HEK293 (cell line): ENCODE measurements at regions not wholly inside any gene's neighbourhood (a gene's known extent, or its start where the extent isn't known, plus 50 kb on each side); places are given as distances from the start of the nearest gene placed in this dataset.

Source experiments
- GFI1B ChIP-seq: fragments of 450-650 bp; formaldehyde crosslinking; IDR thresholded peaks from 2 replicates; pipeline ENCODE4 v1.5.1; 2016; ENCODE audit warnings: missing biosample characterization, missing genetic modification characterization
- GLIS2 ChIP-seq: fragments of 450-650 bp; formaldehyde crosslinking; IDR thresholded peaks from 2 replicates; pipeline ENCODE4 v1.5.1; 2016; ENCODE audit warnings: missing biosample characterization, missing genetic modification characterization
- KLF1 ChIP-seq: fragments of 450-650 bp; formaldehyde crosslinking; IDR thresholded peaks from 2 replicates; pipeline ENCODE4 v1.5.1; 2016; ENCODE audit warnings: missing biosample characterization, missing genetic modification characterization
- KLF8 ChIP-seq: fragments of 450-650 bp; formaldehyde crosslinking; IDR thresholded peaks from 2 replicates; pipeline ENCODE4 v1.5.1; 2016; ENCODE audit warnings: missing biosample characterization, missing genetic modification characterization
- SP7 ChIP-seq: fragments of 450-650 bp; formaldehyde crosslinking; IDR thresholded peaks from 2 replicates; pipeline ENCODE4 v1.5.1; 2016; ENCODE audit warnings: missing biosample characterization, missing genetic modification characterization
- TRIM28 ChIP-seq: IDR thresholded peaks from 2 replicates; pipeline ENCODE4 v1.6.1; 2011; ENCODE audit warnings: low read length, control low read depth, borderline replicate concordance
- ZBTB8A ChIP-seq: fragments of 450-650 bp; formaldehyde crosslinking; IDR thresholded peaks from 2 replicates; pipeline ENCODE4 v1.5.1; 2016; ENCODE audit warnings: missing biosample characterization, missing genetic modification characterization
- ZFHX2 ChIP-seq: fragments of 450-650 bp; formaldehyde crosslinking; conservative IDR thresholded peaks from 2 replicates; pipeline ENCODE4 v1.5.1; 2016; ENCODE audit warnings: missing biosample characterization, missing genetic modification characterization
- ZNF202 ChIP-seq: fragments of 450-650 bp; formaldehyde crosslinking; IDR thresholded peaks from 2 replicates; pipeline ENCODE4 v1.5.1; 2016; ENCODE audit warnings: missing biosample characterization, missing genetic modification characterization, borderline replicate concordance
- ZNF221 ChIP-seq: fragments of 450-650 bp; formaldehyde crosslinking; IDR thresholded peaks from 2 replicates; pipeline ENCODE4 v1.5.1; 2017; ENCODE audit warnings: missing biosample characterization, missing genetic modification characterization, borderline replicate concordance
- ZNF341 ChIP-seq: fragments of 450-650 bp; formaldehyde crosslinking; IDR thresholded peaks from 2 replicates; pipeline ENCODE4; 2016; ENCODE audit warnings: low read depth, missing biosample characterization, missing genetic modification characterization
- ZNF433 ChIP-seq: fragments of 450-650 bp; formaldehyde crosslinking; IDR thresholded peaks from 2 replicates; pipeline ENCODE4 v1.5.1; 2016; ENCODE audit warnings: missing biosample characterization, missing genetic modification characterization, low read depth
- ZNF510 ChIP-seq: fragments of 450-650 bp; formaldehyde crosslinking; IDR thresholded peaks from 2 replicates; pipeline ENCODE4 v1.5.1; 2018; ENCODE audit warnings: mild to moderate bottlenecking, missing genetic modification characterization, missing biosample characterization; ENCODE audit not compliant: insufficient replicate concordance
- ZNF521 ChIP-seq: fragments of 450-650 bp; formaldehyde crosslinking; IDR thresholded peaks from 2 replicates; pipeline ENCODE4 v1.5.1; 2017; ENCODE audit warnings: missing biosample characterization, mild to moderate bottlenecking, missing genetic modification characterization
- ZNF544 ChIP-seq: fragments of 450-650 bp; formaldehyde crosslinking; IDR thresholded peaks from 2 replicates; pipeline ENCODE4 v1.5.0; 2017; ENCODE audit warnings: missing biosample characterization, missing genetic modification characterization
- ZNF548 ChIP-seq: fragments of 450-650 bp; formaldehyde crosslinking; IDR thresholded peaks from 2 replicates; pipeline ENCODE4 v1.5.1; 2016; ENCODE audit warnings: missing biosample characterization, missing genetic modification characterization
- ZNF624 ChIP-seq: fragments of 450-650 bp; formaldehyde crosslinking; IDR thresholded peaks from 2 replicates; pipeline ENCODE4 v1.5.1; 2017; ENCODE audit warnings: missing biosample characterization, missing genetic modification characterization
- ZNF654 ChIP-seq: fragments of 450-650 bp; formaldehyde crosslinking; IDR thresholded peaks from 2 replicates; pipeline ENCODE4 v1.5.1; 2016; ENCODE audit warnings: low read depth, missing biosample characterization, missing genetic modification characterization
- ZNF777 ChIP-seq: fragments of 450-650 bp; formaldehyde crosslinking; IDR thresholded peaks from 2 replicates; pipeline ENCODE4 v1.5.1; 2017; ENCODE audit warnings: missing biosample characterization, missing genetic modification characterization, borderline replicate concordance
- ZNF785 ChIP-seq: fragments of 450-650 bp; formaldehyde crosslinking; IDR thresholded peaks from 2 replicates; pipeline ENCODE4 v1.5.1; 2016; ENCODE audit warnings: missing biosample characterization, missing genetic modification characterization
- TF ChIP-seq, protein P1 (sequence below): fragments of 450-650 bp; formaldehyde crosslinking; IDR thresholded peaks from 2 replicates; pipeline ENCODE4 v1.5.1; 2016; ENCODE audit warnings: missing biosample characterization, missing genetic modification characterization
- TF ChIP-seq, protein P2 (sequence below): fragments of 450-650 bp; formaldehyde crosslinking; IDR thresholded peaks from 2 replicates; pipeline ENCODE4 v1.5.1; 2016; ENCODE audit warnings: missing biosample characterization, missing genetic modification characterization
- TF ChIP-seq, protein P3 (sequence below): fragments of 450-650 bp; IDR thresholded peaks from 2 replicates; pipeline ENCODE4 v1.5.1; 2018; ENCODE audit warnings: missing biosample characterization, missing genetic modification characterization
- TF ChIP-seq, protein P4 (sequence below): fragments of 450-650 bp; formaldehyde crosslinking; IDR thresholded peaks from 2 replicates; pipeline ENCODE4 v1.5.1; 2016; ENCODE audit warnings: missing biosample characterization, missing genetic modification characterization, borderline replicate concordance
- TF ChIP-seq, protein P5 (sequence below): fragments of 450-650 bp; formaldehyde crosslinking; IDR thresholded peaks from 2 replicates; pipeline ENCODE4 v1.5.0; 2017; ENCODE audit warnings: missing biosample characterization, missing genetic modification characterization, borderline replicate concordance
- TF ChIP-seq, protein P6 (sequence below): fragments of 450-650 bp; formaldehyde crosslinking; IDR thresholded peaks from 2 replicates; pipeline ENCODE4 v1.5.1; 2017; ENCODE audit warnings: missing biosample characterization, missing genetic modification characterization

DNA sequence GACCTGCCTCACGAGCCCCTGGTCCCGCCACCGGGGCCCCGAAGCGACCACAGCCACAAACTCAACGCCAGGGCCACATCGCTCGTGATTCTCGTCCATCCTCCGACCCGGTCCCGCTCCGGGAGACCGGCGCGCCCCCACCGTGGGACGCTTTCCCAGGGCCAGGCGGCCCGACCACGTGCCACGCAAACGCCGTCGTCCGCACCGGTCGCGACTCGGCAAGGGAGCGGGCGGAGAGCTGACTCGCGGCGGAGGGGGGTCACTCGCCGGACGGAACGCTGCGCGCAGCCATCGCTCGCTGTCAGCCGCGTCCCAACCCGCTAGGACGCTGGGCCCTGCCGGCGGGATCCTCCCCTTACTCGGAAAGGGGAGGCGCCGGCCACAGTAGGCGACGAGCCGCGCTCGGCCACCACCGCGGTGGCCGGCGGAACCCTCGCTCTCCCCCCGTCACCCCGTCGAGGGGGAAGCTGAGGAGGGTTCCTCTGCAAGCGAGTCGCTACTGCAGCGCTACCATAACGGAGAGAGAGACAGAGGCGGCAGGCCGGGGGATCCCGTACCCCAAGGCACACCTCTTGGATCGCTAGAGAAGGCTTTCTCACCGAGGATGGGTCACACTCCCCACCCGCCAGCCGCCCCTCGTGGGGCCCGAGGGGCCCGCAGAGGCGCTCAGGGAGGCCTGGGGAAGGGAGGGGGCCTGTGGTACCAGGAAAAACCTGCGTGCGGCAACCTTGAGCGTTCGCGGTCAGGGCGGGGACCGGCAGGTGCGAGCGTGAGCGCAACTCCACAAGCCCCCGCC lies 511.8 kb upstream of the ZNF337 start (continued):
- TF ChIP-seq KLF1 (tag by site-specific recombination) (no peak), ZNF341 (tag by site-specific recombination) (peak; percentile 89), ZNF510 (tag by site-specific recombination) (no peak), ZFHX2 (peak; percentile 20; the same call in 1 of the 2 replicates), ZNF548 (tag by site-specific recombination) (no peak), ZNF785 (tag by site-specific recombination) (no peak), ZNF624 (tag by site-specific recombination) (no peak), TRIM28 (no peak), GFI1B (tag by site-specific recombination) (no peak), SP7 (no peak), ZNF433 (tag by site-specific recombination) (no peak), GLIS2 (tag by site-specific recombination) (peak; percentile 62; the same call in 1 of the 2 replicates), ZNF521 (tag by site-specific recombination) (no peak), ZNF221 (tag by site-specific recombination) (no peak), KLF8 (tag by site-specific recombination) (peak; percentile 12; the same call in 1 of the 2 replicates), ZNF654 (tag by site-specific recombination) (no peak), ZNF544 (tag by site-specific recombination) (no peak), ZNF202 (0 out of 2 replicates have a peak, but pooled peaks have one; percentile 13), ZNF777 (tag by site-specific recombination) (peak; percentile 50; the same call in 1 of the 2 replicates), ZBTB8A (tag by site-specific recombination) (0 out of 2 replicates have a peak, but pooled peaks have one; percentile 36)
- TF ChIP-seq, protein P1, sequence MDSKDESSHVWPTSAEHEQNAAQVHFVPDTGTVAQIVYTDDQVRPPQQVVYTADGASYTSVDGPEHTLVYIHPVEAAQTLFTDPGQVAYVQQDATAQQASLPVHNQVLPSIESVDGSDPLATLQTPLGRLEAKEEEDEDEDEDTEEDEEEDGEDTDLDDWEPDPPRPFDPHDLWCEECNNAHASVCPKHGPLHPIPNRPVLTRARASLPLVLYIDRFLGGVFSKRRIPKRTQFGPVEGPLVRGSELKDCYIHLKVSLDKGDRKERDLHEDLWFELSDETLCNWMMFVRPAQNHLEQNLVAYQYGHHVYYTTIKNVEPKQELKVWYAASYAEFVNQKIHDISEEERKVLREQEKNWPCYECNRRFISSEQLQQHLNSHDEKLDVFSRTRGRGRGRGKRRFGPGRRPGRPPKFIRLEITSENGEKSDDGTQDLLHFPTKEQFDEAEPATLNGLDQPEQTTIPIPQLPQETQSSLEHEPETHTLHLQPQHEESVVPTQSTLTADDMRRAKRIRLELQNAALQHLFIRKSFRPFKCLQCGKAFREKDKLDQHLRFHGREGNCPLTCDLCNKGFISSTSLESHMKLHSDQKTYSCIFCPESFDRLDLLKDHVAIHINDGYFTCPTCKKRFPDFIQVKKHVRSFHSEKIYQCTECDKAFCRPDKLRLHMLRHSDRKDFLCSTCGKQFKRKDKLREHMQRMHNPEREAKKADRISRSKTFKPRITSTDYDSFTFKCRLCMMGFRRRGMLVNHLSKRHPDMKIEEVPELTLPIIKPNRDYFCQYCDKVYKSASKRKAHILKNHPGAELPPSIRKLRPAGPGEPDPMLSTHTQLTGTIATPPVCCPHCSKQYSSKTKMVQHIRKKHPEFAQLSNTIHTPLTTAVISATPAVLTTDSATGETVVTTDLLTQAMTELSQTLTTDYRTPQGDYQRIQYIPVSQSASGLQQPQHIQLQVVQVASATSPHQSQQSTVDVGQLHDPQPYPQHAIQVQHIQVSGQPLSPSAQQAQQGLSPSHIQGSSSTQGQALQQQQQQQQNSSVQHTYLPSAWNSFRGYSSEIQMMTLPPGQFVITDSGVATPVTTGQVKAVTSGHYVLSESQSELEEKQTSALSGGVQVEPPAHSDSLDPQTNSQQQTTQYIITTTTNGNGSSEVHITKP = peak; percentile 69
- TF ChIP-seq, protein P2, sequence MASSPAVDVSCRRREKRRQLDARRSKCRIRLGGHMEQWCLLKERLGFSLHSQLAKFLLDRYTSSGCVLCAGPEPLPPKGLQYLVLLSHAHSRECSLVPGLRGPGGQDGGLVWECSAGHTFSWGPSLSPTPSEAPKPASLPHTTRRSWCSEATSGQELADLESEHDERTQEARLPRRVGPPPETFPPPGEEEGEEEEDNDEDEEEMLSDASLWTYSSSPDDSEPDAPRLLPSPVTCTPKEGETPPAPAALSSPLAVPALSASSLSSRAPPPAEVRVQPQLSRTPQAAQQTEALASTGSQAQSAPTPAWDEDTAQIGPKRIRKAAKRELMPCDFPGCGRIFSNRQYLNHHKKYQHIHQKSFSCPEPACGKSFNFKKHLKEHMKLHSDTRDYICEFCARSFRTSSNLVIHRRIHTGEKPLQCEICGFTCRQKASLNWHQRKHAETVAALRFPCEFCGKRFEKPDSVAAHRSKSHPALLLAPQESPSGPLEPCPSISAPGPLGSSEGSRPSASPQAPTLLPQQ = peak; percentile 70
- TF ChIP-seq, protein P3, sequence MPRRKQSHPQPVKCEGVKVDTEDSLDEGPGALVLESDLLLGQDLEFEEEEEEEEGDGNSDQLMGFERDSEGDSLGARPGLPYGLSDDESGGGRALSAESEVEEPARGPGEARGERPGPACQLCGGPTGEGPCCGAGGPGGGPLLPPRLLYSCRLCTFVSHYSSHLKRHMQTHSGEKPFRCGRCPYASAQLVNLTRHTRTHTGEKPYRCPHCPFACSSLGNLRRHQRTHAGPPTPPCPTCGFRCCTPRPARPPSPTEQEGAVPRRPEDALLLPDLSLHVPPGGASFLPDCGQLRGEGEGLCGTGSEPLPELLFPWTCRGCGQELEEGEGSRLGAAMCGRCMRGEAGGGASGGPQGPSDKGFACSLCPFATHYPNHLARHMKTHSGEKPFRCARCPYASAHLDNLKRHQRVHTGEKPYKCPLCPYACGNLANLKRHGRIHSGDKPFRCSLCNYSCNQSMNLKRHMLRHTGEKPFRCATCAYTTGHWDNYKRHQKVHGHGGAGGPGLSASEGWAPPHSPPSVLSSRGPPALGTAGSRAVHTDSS (tag by site-specific recombination) = no peak
- TF ChIP-seq, protein P4, sequence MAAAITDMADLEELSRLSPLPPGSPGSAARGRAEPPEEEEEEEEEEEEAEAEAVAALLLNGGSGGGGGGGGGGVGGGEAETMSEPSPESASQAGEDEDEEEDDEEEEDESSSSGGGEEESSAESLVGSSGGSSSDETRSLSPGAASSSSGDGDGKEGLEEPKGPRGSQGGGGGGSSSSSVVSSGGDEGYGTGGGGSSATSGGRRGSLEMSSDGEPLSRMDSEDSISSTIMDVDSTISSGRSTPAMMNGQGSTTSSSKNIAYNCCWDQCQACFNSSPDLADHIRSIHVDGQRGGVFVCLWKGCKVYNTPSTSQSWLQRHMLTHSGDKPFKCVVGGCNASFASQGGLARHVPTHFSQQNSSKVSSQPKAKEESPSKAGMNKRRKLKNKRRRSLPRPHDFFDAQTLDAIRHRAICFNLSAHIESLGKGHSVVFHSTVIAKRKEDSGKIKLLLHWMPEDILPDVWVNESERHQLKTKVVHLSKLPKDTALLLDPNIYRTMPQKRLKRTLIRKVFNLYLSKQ (tag by site-specific recombination) = no peak
- TF ChIP-seq, protein P5, sequence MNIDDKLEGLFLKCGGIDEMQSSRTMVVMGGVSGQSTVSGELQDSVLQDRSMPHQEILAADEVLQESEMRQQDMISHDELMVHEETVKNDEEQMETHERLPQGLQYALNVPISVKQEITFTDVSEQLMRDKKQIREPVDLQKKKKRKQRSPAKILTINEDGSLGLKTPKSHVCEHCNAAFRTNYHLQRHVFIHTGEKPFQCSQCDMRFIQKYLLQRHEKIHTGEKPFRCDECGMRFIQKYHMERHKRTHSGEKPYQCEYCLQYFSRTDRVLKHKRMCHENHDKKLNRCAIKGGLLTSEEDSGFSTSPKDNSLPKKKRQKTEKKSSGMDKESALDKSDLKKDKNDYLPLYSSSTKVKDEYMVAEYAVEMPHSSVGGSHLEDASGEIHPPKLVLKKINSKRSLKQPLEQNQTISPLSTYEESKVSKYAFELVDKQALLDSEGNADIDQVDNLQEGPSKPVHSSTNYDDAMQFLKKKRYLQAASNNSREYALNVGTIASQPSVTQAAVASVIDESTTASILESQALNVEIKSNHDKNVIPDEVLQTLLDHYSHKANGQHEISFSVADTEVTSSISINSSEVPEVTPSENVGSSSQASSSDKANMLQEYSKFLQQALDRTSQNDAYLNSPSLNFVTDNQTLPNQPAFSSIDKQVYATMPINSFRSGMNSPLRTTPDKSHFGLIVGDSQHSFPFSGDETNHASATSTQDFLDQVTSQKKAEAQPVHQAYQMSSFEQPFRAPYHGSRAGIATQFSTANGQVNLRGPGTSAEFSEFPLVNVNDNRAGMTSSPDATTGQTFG (tag by site-specific recombination) = no peak
- TF ChIP-seq, protein P6, sequence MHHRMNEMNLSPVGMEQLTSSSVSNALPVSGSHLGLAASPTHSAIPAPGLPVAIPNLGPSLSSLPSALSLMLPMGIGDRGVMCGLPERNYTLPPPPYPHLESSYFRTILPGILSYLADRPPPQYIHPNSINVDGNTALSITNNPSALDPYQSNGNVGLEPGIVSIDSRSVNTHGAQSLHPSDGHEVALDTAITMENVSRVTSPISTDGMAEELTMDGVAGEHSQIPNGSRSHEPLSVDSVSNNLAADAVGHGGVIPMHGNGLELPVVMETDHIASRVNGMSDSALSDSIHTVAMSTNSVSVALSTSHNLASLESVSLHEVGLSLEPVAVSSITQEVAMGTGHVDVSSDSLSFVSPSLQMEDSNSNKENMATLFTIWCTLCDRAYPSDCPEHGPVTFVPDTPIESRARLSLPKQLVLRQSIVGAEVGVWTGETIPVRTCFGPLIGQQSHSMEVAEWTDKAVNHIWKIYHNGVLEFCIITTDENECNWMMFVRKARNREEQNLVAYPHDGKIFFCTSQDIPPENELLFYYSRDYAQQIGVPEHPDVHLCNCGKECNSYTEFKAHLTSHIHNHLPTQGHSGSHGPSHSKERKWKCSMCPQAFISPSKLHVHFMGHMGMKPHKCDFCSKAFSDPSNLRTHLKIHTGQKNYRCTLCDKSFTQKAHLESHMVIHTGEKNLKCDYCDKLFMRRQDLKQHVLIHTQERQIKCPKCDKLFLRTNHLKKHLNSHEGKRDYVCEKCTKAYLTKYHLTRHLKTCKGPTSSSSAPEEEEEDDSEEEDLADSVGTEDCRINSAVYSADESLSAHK (tag by site-specific recombination) = no peak
